OCI-LY7 (cell line): ENCODE measurements at regions not wholly inside any gene's neighbourhood (a gene's known extent, or its start where the extent isn't known, plus 50 kb on each side); places are given as distances from the start of the nearest gene placed in this dataset.

Experiments
- BruUV-seq: library from RNA; stranded (reverse); fragments of 400-500 nt; replicated peaks from 2 replicates; lab custom pipeline; 2021; lab: Mats Ljungman, UMichigan
- CTCF ChIA-PET: fragments of 300-600 bp; sonication (Branson Sonifier 250); formaldehyde crosslinking; loops from one replicate; lab custom pipeline; 2022; ENCODE audit warnings: antibody characterized with exemption; ENCODE audit not compliant: unreplicated experiment; lab: Charles Lee
- POLR2A ChIA-PET: fragments of 300-600 bp; sonication (Branson Sonifier 250); formaldehyde crosslinking; loops from one replicate; lab custom pipeline; 2022; ENCODE audit warnings: antibody characterized with exemption; lab: Charles Lee
- DNase-seq: peaks from one replicate; pipeline ENCODE4 v3.0.0-alpha.2; 2015; ENCODE audit warnings: low spot score
- H2AFZ ChIP-seq: fragments of 200-600 bp; sonication (generic), shearing (Covaris generic); 2 replicates; pipeline ENCODE4 v1.6.1; 2014; ENCODE audit warnings: mild to moderate bottlenecking, antibody characterized with exemption, low read length, moderate library complexity
- H3K27ac ChIP-seq: fragments of 200-600 bp; sonication (generic); 2 replicates; pipeline ENCODE4 v1.5.1; 2014; ENCODE audit warnings: mixed run types, low read depth, mild to moderate bottlenecking, moderate library complexity, low read length, inconsistent platforms; ENCODE audit not compliant: poor library complexity, severe bottlenecking
- H3K36me3 ChIP-seq: fragments of 200-600 bp; sonication (generic); 2 replicates; pipeline ENCODE4 v1.6.1; 2014; ENCODE audit warnings: mild to moderate bottlenecking, antibody characterized with exemption, low read length, moderate library complexity, mixed read lengths; ENCODE audit not compliant: insufficient read depth
- H3K4me1 ChIP-seq: fragments of 200-600 bp; sonication (generic); 2 replicates; pipeline ENCODE4 v1.5.1; 2014; ENCODE audit warnings: mild to moderate bottlenecking, low read length; ENCODE audit not compliant: insufficient read depth, poor library complexity, severe bottlenecking
- H3K4me2 ChIP-seq: fragments of 200-600 bp; sonication (generic); 2 replicates; pipeline ENCODE4 v1.6.1; 2014; ENCODE audit warnings: mild to moderate bottlenecking, low read length
- H3K4me3 ChIP-seq: fragments of 200-600 bp; sonication (generic); 2 replicates; pipeline ENCODE4 v1.5.1; 2014; ENCODE audit warnings: mild to moderate bottlenecking, low read depth, low read length; ENCODE audit not compliant: poor library complexity, severe bottlenecking
- H3K79me2 ChIP-seq: fragments of 200-600 bp; sonication (generic); 2 replicates; pipeline ENCODE4 v1.6.1; 2016; ENCODE audit warnings: low read depth, mild to moderate bottlenecking, low read length, moderate library complexity, mixed read lengths; ENCODE audit not compliant: insufficient read depth
- H3K9me2 ChIP-seq: fragments of 200-600 bp; sonication (generic); 2 replicates; pipeline ENCODE4 v1.6.1; 2016; ENCODE audit warnings: mild to moderate bottlenecking, low read length, mixed read lengths; ENCODE audit not compliant: insufficient read depth
- H3K9me3 ChIP-seq: fragments of 200-600 bp; sonication (generic); 2 replicates; pipeline ENCODE4 v1.6.1; 2014; ENCODE audit warnings: mild to moderate bottlenecking, mixed run types, low read length, mixed read lengths
- H4K20me1 ChIP-seq: fragments of 200-600 bp; sonication (generic); 2 replicates; pipeline ENCODE4 v1.6.1; 2014; ENCODE audit warnings: mild to moderate bottlenecking, antibody characterized with exemption, low read length, moderate library complexity, mixed read lengths; ENCODE audit not compliant: insufficient read depth
- CTCF ChIP-seq: fragments of 200-600 bp; sonication (generic); conservative IDR thresholded peaks from 2 replicates; pipeline ENCODE4 v1.5.1; 2014; ENCODE audit warnings: mild to moderate bottlenecking, antibody characterized with exemption, low read length, moderate library complexity, mixed read lengths
- EZH2phosphoT487 ChIP-seq: fragments of 200-600 bp; sonication (generic); IDR thresholded peaks from 2 replicates; pipeline ENCODE4 v1.6.1; 2018; ENCODE audit warnings: low read depth, borderline replicate concordance, mild to moderate bottlenecking, mixed run types, antibody characterized with exemption, low read length, moderate library complexity, mixed read lengths
- intact Hi-C: fragments of 100-400 bp; cut with micrococcal nuclease; formaldehyde crosslinking; loops from one replicate; pipeline ENCODE4 v1.10.0; 2022; ENCODE audit not compliant: unreplicated experiment

- Histone ChIP-seq H2AFZ (no peak overlapping the region), H3K79me2 (no peaks in the 10 kb centered on the region), H3K9me2 (no peaks in the 10 kb centered on the region), H3K4me1 (no peaks in the 10 kb centered on the region), H3K9me3 (no peaks in the 10 kb centered on the region), H3K4me3 (no peak overlapping the region), H4K20me1 (no peaks in the 10 kb centered on the region), H3K27ac (no peak overlapping the region), H3K36me3 (no peaks in the 10 kb centered on the region), H3K4me2 (no peak overlapping the region)
- BruUV-seq = no TSS peak
- CTCF ChIA-PET = no interaction called here
- TF ChIP-seq EZH2phosphoT487 (no peak), CTCF (no peak)
- no peak for DNase-seq
- intact Hi-C loops = no loop called here
- POLR2A ChIA-PET = interaction anchor here (0.6 to 0.9 kb wide), 2 partner anchors 17 to 156 kb away, joined by 3 read pairs; no protein-coding TSS in a partner anchor
These were observed 64.2 kb downstream of the IRF2BP2 start for GRCh38 chr1:234545517-234546386.

- BruUV-seq = no TSS peak
- intact Hi-C loops = no loop called here
- Histone ChIP-seq H4K20me1 (no peaks in the 10 kb centered on the region), H3K4me3 (no peak overlapping the region), H3K36me3 (no peaks in the 10 kb centered on the region), H2AFZ (no peak overlapping the region), H3K4me1 (no peaks in the 10 kb centered on the region), H3K27ac (no peak overlapping the region), H3K9me3 (no peaks in the 10 kb centered on the region), H3K4me2 (no peak overlapping the region), H3K9me2 (no peaks in the 10 kb centered on the region), H3K79me2 (no peaks in the 10 kb centered on the region)
- DNase-seq = no peak
- ChIA-PET POLR2A (interaction anchor here (0.6 to 1.5 kb wide), 5 partner anchors 9 to 494 kb away, joined by 3 to 6 read pairs (median 4); no protein-coding TSS in a partner anchor), CTCF (no interaction called here)
- TF ChIP-seq EZH2phosphoT487 = no peak
- TF ChIP-seq CTCF = no peak
These were observed 65.2 kb upstream of the TARBP1 start for GRCh38 chr1:234544087-234544579.
